KMS-11 (cell line): ENCODE measurements at regions not wholly inside any gene's neighbourhood (a gene's known extent, or its start where the extent isn't known, plus 50 kb on each side); places are given as distances from the start of the nearest gene placed in this dataset.

Experiments
- H2AFZ ChIP-seq: fragments of 200-600 bp; sonication (generic); 2 replicates; pipeline ENCODE4 v1.6.1; 2016; ENCODE audit warnings: antibody characterized with exemption, mixed run types, low read depth
- H3K27ac ChIP-seq: fragments of 200-600 bp; sonication (generic); 2 replicates; pipeline ENCODE4 v1.6.1; 2016; ENCODE audit warnings: mild to moderate bottlenecking, mixed run types
- H3K27me3 ChIP-seq: fragments of 200-600 bp; sonication (generic); 2 replicates; pipeline ENCODE4 v1.6.1; 2017; ENCODE audit warnings: mild to moderate bottlenecking, low read depth, mixed run types, moderate library complexity; ENCODE audit not compliant: insufficient read depth
- H3K36me3 ChIP-seq: fragments of 200-600 bp; sonication (generic); 2 replicates; pipeline ENCODE4 v1.6.1; 2017; ENCODE audit warnings: mild to moderate bottlenecking, mixed run types; ENCODE audit not compliant: insufficient read depth
- H3K4me1 ChIP-seq: fragments of 200-600 bp; sonication (generic); 2 replicates; pipeline ENCODE4 v1.6.1; 2016; ENCODE audit warnings: mild to moderate bottlenecking, low read depth, mixed run types; ENCODE audit not compliant: poor library complexity, severe bottlenecking
- H3K4me2 ChIP-seq: fragments of 200-600 bp; sonication (generic); 2 replicates; pipeline ENCODE4 v1.7.0; 2016; ENCODE audit warnings: mild to moderate bottlenecking, mixed run types
- H3K4me3 ChIP-seq: fragments of 200-600 bp; sonication (generic); IDR thresholded peaks from 2 replicates; pipeline ENCODE4 v1.6.1; 2017; ENCODE audit warnings: low read depth, low read length, mixed read lengths; ENCODE audit not compliant: insufficient read depth
- H3K79me2 ChIP-seq: fragments of 200-600 bp; sonication (generic); 2 replicates; pipeline ENCODE4 v1.6.1; 2016; ENCODE audit warnings: low read depth, mixed run types; ENCODE audit not compliant: insufficient read depth
- H3K9ac ChIP-seq: fragments of 200-600 bp; sonication (generic); 2 replicates; pipeline ENCODE4 v1.6.1; 2016; ENCODE audit warnings: mild to moderate bottlenecking, mixed run types
- H4K20me1 ChIP-seq: fragments of 200-600 bp; sonication (generic); 2 replicates; pipeline ENCODE4 v1.6.1; 2016; ENCODE audit warnings: mild to moderate bottlenecking, mixed run types; ENCODE audit not compliant: insufficient read depth
- TF ChIP-seq, protein P1 (sequence below): fragments of 200-600 bp; sonication (generic); conservative IDR thresholded peaks from 2 replicates; pipeline ENCODE4 v1.6.1; 2017; ENCODE audit warnings: low read depth, mild to moderate bottlenecking, antibody characterized with exemption, low read length, moderate library complexity, mixed read lengths

DNA sequence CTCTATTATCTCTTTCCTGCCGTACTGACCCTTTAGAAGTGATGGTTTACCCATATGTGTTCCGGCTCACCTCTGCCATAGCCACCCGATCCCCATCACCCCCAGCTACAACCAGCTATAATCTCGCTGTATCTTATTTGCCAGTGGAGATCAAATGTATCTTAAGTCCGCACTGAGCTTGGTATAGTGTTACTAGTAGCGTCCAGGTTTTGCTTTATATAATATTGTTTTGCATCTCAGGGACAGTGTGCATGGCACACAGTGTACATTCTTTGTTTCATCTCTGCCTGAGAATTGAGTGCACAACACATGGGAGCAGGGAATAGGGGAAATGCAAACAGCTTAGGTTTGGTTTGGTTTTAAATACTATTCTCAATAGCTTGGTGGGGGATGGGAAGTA is 135.8 kb upstream of the SNX2 start:
- Histone ChIP-seq H3K36me3 (no peaks in the 10 kb centered on the region), H3K4me2 (no peak overlapping the region), H3K27ac (no peak overlapping the region), H4K20me1 (no peaks in the 10 kb centered on the region), H3K4me1 (no peaks in the 10 kb centered on the region), H3K27me3 (no peaks in the 10 kb centered on the region), H2AFZ (no peak overlapping the region), H3K79me2 (no peaks in the 10 kb centered on the region), H3K9ac (no peak overlapping the region), H3K4me3 (no peak overlapping the region)
- TF ChIP-seq, protein P1, sequence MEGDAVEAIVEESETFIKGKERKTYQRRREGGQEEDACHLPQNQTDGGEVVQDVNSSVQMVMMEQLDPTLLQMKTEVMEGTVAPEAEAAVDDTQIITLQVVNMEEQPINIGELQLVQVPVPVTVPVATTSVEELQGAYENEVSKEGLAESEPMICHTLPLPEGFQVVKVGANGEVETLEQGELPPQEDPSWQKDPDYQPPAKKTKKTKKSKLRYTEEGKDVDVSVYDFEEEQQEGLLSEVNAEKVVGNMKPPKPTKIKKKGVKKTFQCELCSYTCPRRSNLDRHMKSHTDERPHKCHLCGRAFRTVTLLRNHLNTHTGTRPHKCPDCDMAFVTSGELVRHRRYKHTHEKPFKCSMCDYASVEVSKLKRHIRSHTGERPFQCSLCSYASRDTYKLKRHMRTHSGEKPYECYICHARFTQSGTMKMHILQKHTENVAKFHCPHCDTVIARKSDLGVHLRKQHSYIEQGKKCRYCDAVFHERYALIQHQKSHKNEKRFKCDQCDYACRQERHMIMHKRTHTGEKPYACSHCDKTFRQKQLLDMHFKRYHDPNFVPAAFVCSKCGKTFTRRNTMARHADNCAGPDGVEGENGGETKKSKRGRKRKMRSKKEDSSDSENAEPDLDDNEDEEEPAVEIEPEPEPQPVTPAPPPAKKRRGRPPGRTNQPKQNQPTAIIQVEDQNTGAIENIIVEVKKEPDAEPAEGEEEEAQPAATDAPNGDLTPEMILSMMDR = no peak

DNA sequence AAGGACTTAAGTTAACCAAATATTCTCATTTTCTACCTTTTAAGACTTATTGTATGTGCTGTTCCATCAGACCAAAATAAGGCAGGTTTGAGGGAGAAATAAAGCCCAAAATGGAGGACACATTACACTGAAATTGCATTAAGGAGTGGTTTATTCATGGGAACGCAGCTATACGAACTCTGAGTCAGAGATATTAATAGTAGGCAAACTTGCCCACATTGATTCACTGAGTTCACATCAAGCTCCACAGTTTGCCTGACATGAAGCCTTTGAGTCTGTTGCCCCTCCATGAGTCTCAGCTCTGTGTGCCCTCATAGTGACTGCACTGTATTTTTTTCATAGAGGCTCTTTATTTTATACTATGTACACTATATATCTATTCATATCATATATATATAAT is 135.0 kb upstream of the SNX2 start:
- no peak overlapping the region for H3K9ac ChIP-seq
- no peaks in the 10 kb centered on the region for H3K4me1 ChIP-seq
- H3K27ac ChIP-seq = no peak overlapping the region
- no peaks in the 10 kb centered on the region for H3K27me3 ChIP-seq
- H2AFZ ChIP-seq = no peak overlapping the region
- no peaks in the 10 kb centered on the region for H3K79me2 ChIP-seq
- H4K20me1 ChIP-seq = no peaks in the 10 kb centered on the region
- H3K4me3 ChIP-seq = no peak overlapping the region
- H3K36me3 ChIP-seq = no peaks in the 10 kb centered on the region
- TF ChIP-seq, protein P1 = no peak
- H3K4me2 ChIP-seq = no peak overlapping the region

DNA sequence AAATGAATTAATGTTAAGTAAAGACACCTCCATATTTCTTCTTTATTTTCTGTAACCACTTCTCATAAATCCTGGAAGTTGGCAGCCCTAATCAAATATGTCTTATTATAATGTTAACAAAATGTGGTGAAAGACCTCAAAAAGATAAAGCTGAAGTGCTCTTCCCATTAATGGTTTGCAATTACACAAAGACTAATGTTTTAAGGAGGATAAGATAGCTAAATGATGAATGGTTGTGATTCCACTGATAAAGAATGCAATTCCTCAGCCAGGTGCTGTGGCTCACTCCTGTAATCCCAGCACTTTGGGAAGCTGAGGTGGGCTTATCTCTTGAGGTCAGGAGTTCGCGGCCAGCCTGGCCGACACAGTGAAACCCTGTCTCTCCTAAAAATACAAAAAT is 125.8 kb upstream of the SNX2 start:
- H3K4me2 ChIP-seq = no peak overlapping the region
- H4K20me1 ChIP-seq = no peaks in the 10 kb centered on the region
- no peak overlapping the region for H3K4me3 ChIP-seq
- H3K79me2 ChIP-seq = no peaks in the 10 kb centered on the region
- no peaks in the 10 kb centered on the region for H3K27me3 ChIP-seq
- no peaks in the 10 kb centered on the region for H3K36me3 ChIP-seq
- no peak overlapping the region for H3K9ac ChIP-seq
- no peak overlapping the region for H3K27ac ChIP-seq
- H2AFZ ChIP-seq = no peak overlapping the region
- no peaks in the 10 kb centered on the region for H3K4me1 ChIP-seq
- TF ChIP-seq, protein P1 = no peak

DNA sequence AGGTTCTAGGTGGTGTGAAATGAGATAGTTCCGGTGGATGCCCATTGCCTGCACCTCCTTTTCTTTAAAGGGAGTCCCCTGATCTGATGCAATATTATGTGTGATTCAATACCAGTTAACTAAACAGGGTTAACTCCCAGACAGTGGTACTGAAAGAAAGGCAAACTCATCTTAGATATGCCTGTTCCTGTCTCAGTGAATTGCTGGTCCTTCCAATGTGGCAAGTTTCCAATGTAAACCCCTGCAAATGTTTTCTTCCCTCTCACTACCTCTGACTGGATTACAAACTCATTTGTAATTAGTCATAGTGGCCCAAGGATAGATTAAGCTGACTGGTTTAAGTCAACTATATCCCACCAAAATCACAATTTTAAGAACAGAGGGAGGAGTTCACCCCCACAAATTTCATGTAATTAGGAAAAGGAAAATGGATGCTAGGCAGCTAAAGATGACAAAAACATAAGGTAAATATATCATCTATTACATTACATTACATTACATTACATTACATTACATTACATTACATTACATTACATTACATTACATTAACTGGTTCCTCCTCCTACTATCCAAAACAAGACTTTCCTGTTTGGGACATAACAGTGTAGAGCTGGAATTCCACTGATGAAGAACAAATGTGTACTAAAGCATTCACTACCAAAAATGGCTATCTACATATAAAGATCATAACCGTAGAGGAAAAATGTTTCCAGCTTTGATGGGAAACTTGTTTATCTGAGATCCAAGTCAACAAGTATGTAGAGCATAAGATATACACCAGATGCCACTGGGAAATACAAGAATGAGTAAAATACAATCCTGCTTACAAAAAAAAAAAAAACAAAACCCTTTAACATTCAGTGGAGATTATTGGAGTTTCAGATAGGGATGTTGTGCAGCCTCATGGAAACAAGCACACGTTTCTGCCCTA is 121.5 kb upstream of the SNX2 start:
- H3K79me2 ChIP-seq = no peaks in the 10 kb centered on the region
- H4K20me1 ChIP-seq = no peaks in the 10 kb centered on the region
- H3K9ac ChIP-seq = no peak overlapping the region
- no peaks in the 10 kb centered on the region for H3K27me3 ChIP-seq
- no peaks in the 10 kb centered on the region for H3K36me3 ChIP-seq
- no peak overlapping the region for H3K4me3 ChIP-seq
- H3K27ac ChIP-seq = no peak overlapping the region
- no peak overlapping the region for H3K4me2 ChIP-seq
- H2AFZ ChIP-seq = no peak overlapping the region
- TF ChIP-seq, protein P1 = no peak
- H3K4me1 ChIP-seq = no peaks in the 10 kb centered on the region
